ENCODE measurements at regions not wholly inside any gene's neighbourhood (a gene's known extent, or its start where the extent isn't known, plus 50 kb on each side); places are given as distances from the start of the nearest gene placed in this dataset.

DNA sequence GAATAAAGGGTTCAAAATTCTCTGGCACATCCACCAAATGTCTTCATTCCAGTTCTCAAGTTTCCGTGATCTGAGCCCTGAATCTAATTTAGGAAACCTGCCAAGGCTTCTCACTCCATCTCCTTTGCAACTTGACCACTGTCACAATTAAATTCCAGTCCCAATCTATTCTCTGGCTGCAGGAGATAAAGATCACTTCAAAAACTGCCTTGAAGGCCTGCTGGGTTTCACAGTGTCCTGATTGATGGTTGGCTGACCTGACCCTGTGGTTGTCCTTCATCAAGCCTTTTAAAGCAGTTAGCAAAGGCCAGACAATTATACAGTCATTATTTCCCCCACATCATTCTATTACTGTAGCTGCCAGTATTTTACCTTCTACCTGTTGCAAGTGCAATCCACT is 60.3 kb upstream of the DNAJC10 start:
- TF ChIP-seq POLR2A (IDR thresholded peaks at IDR 0.05), result no peak
- TF ChIP-seq, protein P1, sequence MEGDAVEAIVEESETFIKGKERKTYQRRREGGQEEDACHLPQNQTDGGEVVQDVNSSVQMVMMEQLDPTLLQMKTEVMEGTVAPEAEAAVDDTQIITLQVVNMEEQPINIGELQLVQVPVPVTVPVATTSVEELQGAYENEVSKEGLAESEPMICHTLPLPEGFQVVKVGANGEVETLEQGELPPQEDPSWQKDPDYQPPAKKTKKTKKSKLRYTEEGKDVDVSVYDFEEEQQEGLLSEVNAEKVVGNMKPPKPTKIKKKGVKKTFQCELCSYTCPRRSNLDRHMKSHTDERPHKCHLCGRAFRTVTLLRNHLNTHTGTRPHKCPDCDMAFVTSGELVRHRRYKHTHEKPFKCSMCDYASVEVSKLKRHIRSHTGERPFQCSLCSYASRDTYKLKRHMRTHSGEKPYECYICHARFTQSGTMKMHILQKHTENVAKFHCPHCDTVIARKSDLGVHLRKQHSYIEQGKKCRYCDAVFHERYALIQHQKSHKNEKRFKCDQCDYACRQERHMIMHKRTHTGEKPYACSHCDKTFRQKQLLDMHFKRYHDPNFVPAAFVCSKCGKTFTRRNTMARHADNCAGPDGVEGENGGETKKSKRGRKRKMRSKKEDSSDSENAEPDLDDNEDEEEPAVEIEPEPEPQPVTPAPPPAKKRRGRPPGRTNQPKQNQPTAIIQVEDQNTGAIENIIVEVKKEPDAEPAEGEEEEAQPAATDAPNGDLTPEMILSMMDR (IDR thresholded peaks at IDR 0.05), result no peak
